ENCODE measurements at regions not wholly inside any gene's neighbourhood (a gene's known extent, or its start where the extent isn't known, plus 50 kb on each side); places are given as distances from the start of the nearest gene placed in this dataset.

DNA sequence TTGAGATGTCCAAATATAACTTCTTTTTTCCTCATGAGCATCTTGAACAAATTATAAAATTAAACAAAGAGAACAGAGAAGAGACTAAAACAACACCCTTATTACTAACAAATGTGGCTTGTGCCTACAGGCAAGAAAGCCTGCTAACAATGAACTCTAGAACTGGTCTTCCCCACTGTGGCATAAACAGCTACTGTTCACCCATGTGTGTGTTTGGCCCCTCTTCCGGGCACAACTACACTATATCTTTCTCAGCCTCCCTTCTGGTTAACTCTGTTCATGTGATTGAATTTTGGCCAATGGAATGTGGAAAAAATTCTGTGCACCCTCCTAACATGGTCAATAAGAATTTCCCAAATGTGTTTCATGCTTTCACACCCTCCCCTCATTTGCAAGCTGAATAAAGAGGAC is 117.0 kb downstream of the KBTBD2 start:
- TF ChIP-seq, protein P1, sequence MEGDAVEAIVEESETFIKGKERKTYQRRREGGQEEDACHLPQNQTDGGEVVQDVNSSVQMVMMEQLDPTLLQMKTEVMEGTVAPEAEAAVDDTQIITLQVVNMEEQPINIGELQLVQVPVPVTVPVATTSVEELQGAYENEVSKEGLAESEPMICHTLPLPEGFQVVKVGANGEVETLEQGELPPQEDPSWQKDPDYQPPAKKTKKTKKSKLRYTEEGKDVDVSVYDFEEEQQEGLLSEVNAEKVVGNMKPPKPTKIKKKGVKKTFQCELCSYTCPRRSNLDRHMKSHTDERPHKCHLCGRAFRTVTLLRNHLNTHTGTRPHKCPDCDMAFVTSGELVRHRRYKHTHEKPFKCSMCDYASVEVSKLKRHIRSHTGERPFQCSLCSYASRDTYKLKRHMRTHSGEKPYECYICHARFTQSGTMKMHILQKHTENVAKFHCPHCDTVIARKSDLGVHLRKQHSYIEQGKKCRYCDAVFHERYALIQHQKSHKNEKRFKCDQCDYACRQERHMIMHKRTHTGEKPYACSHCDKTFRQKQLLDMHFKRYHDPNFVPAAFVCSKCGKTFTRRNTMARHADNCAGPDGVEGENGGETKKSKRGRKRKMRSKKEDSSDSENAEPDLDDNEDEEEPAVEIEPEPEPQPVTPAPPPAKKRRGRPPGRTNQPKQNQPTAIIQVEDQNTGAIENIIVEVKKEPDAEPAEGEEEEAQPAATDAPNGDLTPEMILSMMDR (IDR thresholded peaks at IDR 0.05): no peak
- no peak for TF ChIP-seq POLR2A (IDR thresholded peaks at IDR 0.05)
